ENCODE measurements at regions not wholly inside any gene's neighbourhood (a gene's known extent, or its start where the extent isn't known, plus 50 kb on each side); places are given as distances from the start of the nearest gene placed in this dataset.
"Not testable (repeated sequence)": the region's sequence is repeated elsewhere in the genome, so short reads cannot be mapped to it uniquely, and the experiment has no call there.

GRCh38 chr22:49676783-49677494 lies 150.7 kb downstream of the BRD1 start:
- no peak for DNase-seq (ENCODE audit: low read depth, low spot score)

- no peak for DNase-seq (ENCODE audit: low read depth, low spot score)
These were observed 151.4 kb downstream of the BRD1 start for GRCh38 chr22:49676230-49676629.

- no peak for DNase-seq (ENCODE audit: low read depth, low spot score)
These were observed 153.1 kb downstream of the BRD1 start for GRCh38 chr22:49674479-49675050.

- no peak for DNase-seq (ENCODE audit: low read depth, low spot score)
These were observed 154.6 kb downstream of the BRD1 start for GRCh38 chr22:49673048-49673447.

- no peak for DNase-seq (ENCODE audit: low read depth, low spot score)
These were observed 155.6 kb downstream of the BRD1 start for GRCh38 chr22:49672014-49672516.

GRCh38 chr22:49671331-49672013 lies 156.2 kb downstream of the BRD1 start:
- DNase-seq (ENCODE audit: low read depth, low spot score) = no peak

- DNase-seq (ENCODE audit: low read depth, low spot score) = no peak
These were observed 157.0 kb downstream of the BRD1 start for GRCh38 chr22:49670456-49671330.

- not testable (repeated sequence) for DNase-seq (ENCODE audit: low read depth, low spot score)
These were observed 157.7 kb downstream of the BRD1 start for GRCh38 chr22:49669969-49670455.

GRCh38 chr22:49669427-49669968 lies 158.2 kb downstream of the BRD1 start:
- not testable (repeated sequence) for DNase-seq (ENCODE audit: low read depth, low spot score)

- DNase-seq (ENCODE audit: low read depth, low spot score) = no peak
These were observed 159.3 kb downstream of the BRD1 start for GRCh38 chr22:49668402-49668801.

- no peak for DNase-seq (ENCODE audit: low read depth, low spot score)
These were observed 160.4 kb downstream of the BRD1 start for GRCh38 chr22:49667236-49667635.

GRCh38 chr22:49666146-49666809 lies 161.4 kb downstream of the BRD1 start:
- no peak for DNase-seq (ENCODE audit: low read depth, low spot score)

- no peak for DNase-seq (ENCODE audit: low read depth, low spot score)
These were observed 162.8 kb downstream of the BRD1 start for GRCh38 chr22:49664891-49665290.

GRCh38 chr22:49664371-49664881 lies 163.2 kb downstream of the BRD1 start:
- no peak for DNase-seq (ENCODE audit: low read depth, low spot score)

GRCh38 chr22:49663823-49664222 lies 163.8 kb downstream of the BRD1 start:
- DNase-seq (ENCODE audit: low read depth, low spot score) = no peak

GRCh38 chr22:49663311-49663711 lies 164.4 kb downstream of the BRD1 start:
- no peak for DNase-seq (ENCODE audit: low read depth, low spot score)

- DNase-seq (ENCODE audit: low read depth, low spot score) = no peak
These were observed 165.0 kb downstream of the BRD1 start for GRCh38 chr22:49662681-49663080.

GRCh38 chr22:49660794-49661781 lies 166.6 kb downstream of the BRD1 start:
- DNase-seq (ENCODE audit: low read depth, low spot score) = no peak

GRCh38 chr22:49660321-49660720 lies 167.4 kb downstream of the BRD1 start:
- no peak for DNase-seq (ENCODE audit: low read depth, low spot score)
